ENCODE measurements at regions not wholly inside any gene's neighbourhood (a gene's known extent, or its start where the extent isn't known, plus 50 kb on each side); places are given as distances from the start of the nearest gene placed in this dataset.

Small RNA genes lying in the stretch of these regions (small RNA-seq; reads per million reads assigned to genes)
- 0 reads per million in 3 experiments for gene RNU7-93P
